Lower leg skin (tissue), 3 donors: ENCODE measurements at regions not wholly inside any gene's neighbourhood (a gene's known extent, or its start where the extent isn't known, plus 50 kb on each side); places are given as distances from the start of the nearest gene placed in this dataset.

Experiments used
- CTCF ChIP-seq, 3 donors: fragments of 450-650 bp; IDR thresholded peaks; one replicate each; pipeline ENCODE4 v1.5.1; 2016; ENCODE audit warnings: antibody characterized with exemption in 3 of 3, mild to moderate bottlenecking in 3 of 3, moderate library complexity in 2 of 3
- POLR2A ChIP-seq, 2 donors: fragments of 450-650 bp; IDR thresholded peaks; one replicate each; pipeline ENCODE4 v1.6.1; 2016 to 2017; ENCODE audit warnings: antibody characterized with exemption in 2 of 2, mild to moderate bottlenecking in 1 of 2, moderate library complexity in 1 of 2

- no peak for TF ChIP-seq CTCF (IDR thresholded peaks at IDR 0.05)
- no peak for TF ChIP-seq POLR2A (IDR thresholded peaks at IDR 0.05)
Measured at GRCh38 chr4:66246643-66247042, 576.4 kb upstream of the EPHA5 start.
